BLaER1 (cell line): ENCODE measurements at regions not wholly inside any gene's neighbourhood (a gene's known extent, or its start where the extent isn't known, plus 50 kb on each side); places are given as distances from the start of the nearest gene placed in this dataset.

Source experiments
- H3K27ac ChIP-seq: shearing (Covaris generic); formaldehyde crosslinking; 2 replicates; pipeline ENCODE4 v1.8.1; 2022
- H3K27me3 ChIP-seq: shearing (Covaris generic); formaldehyde crosslinking; 2 replicates; pipeline ENCODE4 v1.8.1; 2022
- H3K36me3 ChIP-seq: shearing (Covaris generic); formaldehyde crosslinking; 2 replicates; pipeline ENCODE4 v1.8.1; 2022
- H3K4me1 ChIP-seq: shearing (Covaris generic); formaldehyde crosslinking; 2 replicates; pipeline ENCODE4 v1.8.1; 2022
- H3K4me2 ChIP-seq: shearing (Covaris generic); formaldehyde crosslinking; 2 replicates; pipeline ENCODE4 v1.8.1; 2022
- H3K4me3 ChIP-seq: shearing (Covaris generic); formaldehyde crosslinking; 2 replicates; pipeline ENCODE4 v1.8.1; 2022
- H3K9ac ChIP-seq: shearing (Covaris generic); formaldehyde crosslinking; 2 replicates; pipeline ENCODE4 v1.8.1; 2022
- H3K9me3 ChIP-seq: shearing (Covaris generic); formaldehyde crosslinking; 2 replicates; pipeline ENCODE4 v1.8.1; 2022
- H4K20me1 ChIP-seq: shearing (Covaris generic); formaldehyde crosslinking; 2 replicates; pipeline ENCODE4 v1.8.1; 2022
- Cebpa-rat ChIP-seq: shearing (Covaris generic); IDR thresholded peaks from 2 replicates; pipeline ENCODE4 v1.8.1; 2022

GRCh38 chr15:47293466-47294162 is 423.7 kb upstream of the SEMA6D start:
- H4K20me1 ChIP-seq: no peaks in the 10 kb centered on the region
- no peak overlapping the region for H3K27ac ChIP-seq
- H3K36me3 ChIP-seq: no peaks in the 10 kb centered on the region
- H3K4me3 ChIP-seq: no peak overlapping the region
- H3K4me1 ChIP-seq: no peaks in the 10 kb centered on the region
- no peak overlapping the region for H3K9ac ChIP-seq
- no peak for TF ChIP-seq Cebpa-rat
- no peak overlapping the region for H3K4me2 ChIP-seq
- H3K9me3 ChIP-seq: no peaks in the 10 kb centered on the region
- H3K27me3 ChIP-seq: no peaks in the 10 kb centered on the region

GRCh38 chr15:47294765-47295259 is 422.5 kb upstream of the SEMA6D start:
- no peak overlapping the region for H3K4me2 ChIP-seq
- no peak for TF ChIP-seq Cebpa-rat
- H4K20me1 ChIP-seq: no peaks in the 10 kb centered on the region
- H3K9ac ChIP-seq: no peak overlapping the region
- no peak overlapping the region for H3K4me3 ChIP-seq
- no peaks in the 10 kb centered on the region for H3K4me1 ChIP-seq
- no peak overlapping the region for H3K27ac ChIP-seq
- no peaks in the 10 kb centered on the region for H3K36me3 ChIP-seq
- no peaks in the 10 kb centered on the region for H3K27me3 ChIP-seq
- H3K9me3 ChIP-seq: no peaks in the 10 kb centered on the region

GRCh38 chr15:47296881-47297280 is 420.4 kb upstream of the SEMA6D start:
- H3K4me1 ChIP-seq: 0 out of 2 replicates have a peak, but pooled peaks cover 4% of the 10 kb centered on the region
- H3K4me2 ChIP-seq: no peak overlapping the region
- no peaks in the 10 kb centered on the region for H3K27me3 ChIP-seq
- H3K9ac ChIP-seq: no peak overlapping the region
- H3K36me3 ChIP-seq: no peaks in the 10 kb centered on the region
- H4K20me1 ChIP-seq: no peaks in the 10 kb centered on the region
- no peak overlapping the region for H3K27ac ChIP-seq
- H3K4me3 ChIP-seq: no peak overlapping the region
- TF ChIP-seq Cebpa-rat: no peak
- no peaks in the 10 kb centered on the region for H3K9me3 ChIP-seq

- Histone ChIP-seq H3K36me3 (no peaks in the 10 kb centered on the region), H3K4me1 (0 out of 2 replicates have a peak, but pooled peaks cover 4% of the 10 kb centered on the region), H3K27ac (no peak overlapping the region), H3K27me3 (no peaks in the 10 kb centered on the region), H3K9me3 (no peaks in the 10 kb centered on the region), H3K4me2 (no peak overlapping the region), H3K9ac (no peak overlapping the region), H3K4me3 (no peak overlapping the region), H4K20me1 (no peaks in the 10 kb centered on the region)
- TF ChIP-seq Cebpa-rat: no peak
These were observed 417.4 kb upstream of the SEMA6D start for GRCh38 chr15:47299846-47300434.

GRCh38 chr15:47300596-47300995 is 416.7 kb upstream of the SEMA6D start:
- Histone ChIP-seq H4K20me1 (no peaks in the 10 kb centered on the region), H3K4me3 (no peak overlapping the region), H3K36me3 (no peaks in the 10 kb centered on the region), H3K27me3 (no peaks in the 10 kb centered on the region), H3K27ac (no peak overlapping the region), H3K4me2 (no peak overlapping the region), H3K9ac (no peak overlapping the region), H3K4me1 (0 out of 2 replicates have a peak, but pooled peaks cover 4% of the 10 kb centered on the region), H3K9me3 (no peaks in the 10 kb centered on the region)
- no peak for TF ChIP-seq Cebpa-rat

GRCh38 chr15:47301481-47301880 is 415.8 kb upstream of the SEMA6D start:
- Histone ChIP-seq H3K36me3 (no peaks in the 10 kb centered on the region), H3K27me3 (no peaks in the 10 kb centered on the region), H3K9me3 (no peaks in the 10 kb centered on the region), H3K9ac (no peak overlapping the region), H3K4me3 (no peak overlapping the region), H3K4me1 (0 out of 2 replicates have a peak, but pooled peaks cover 4% of the 10 kb centered on the region), H3K4me2 (no peak overlapping the region), H3K27ac (no peak overlapping the region), H4K20me1 (no peaks in the 10 kb centered on the region)
- TF ChIP-seq Cebpa-rat: no peak

GRCh38 chr15:47304656-47305055 is 412.6 kb upstream of the SEMA6D start:
- no peaks in the 10 kb centered on the region for H4K20me1 ChIP-seq
- H3K27ac ChIP-seq: no peak overlapping the region
- no peak overlapping the region for H3K4me2 ChIP-seq
- no peaks in the 10 kb centered on the region for H3K9me3 ChIP-seq
- H3K4me3 ChIP-seq: no peak overlapping the region
- no peak overlapping the region for H3K9ac ChIP-seq
- H3K36me3 ChIP-seq: no peaks in the 10 kb centered on the region
- no peak for TF ChIP-seq Cebpa-rat
- H3K4me1 ChIP-seq: 0 out of 2 replicates have a peak, but pooled peaks cover 4% of the 10 kb centered on the region
- no peaks in the 10 kb centered on the region for H3K27me3 ChIP-seq

GRCh38 chr15:47312161-47312560 is 405.1 kb upstream of the SEMA6D start:
- Histone ChIP-seq H3K27ac (no peak overlapping the region), H3K4me2 (no peak overlapping the region), H3K4me1 (no peaks in the 10 kb centered on the region), H3K4me3 (no peak overlapping the region), H3K9me3 (no peaks in the 10 kb centered on the region), H3K36me3 (no peaks in the 10 kb centered on the region), H4K20me1 (no peaks in the 10 kb centered on the region), H3K27me3 (no peaks in the 10 kb centered on the region), H3K9ac (no peak overlapping the region)
- no peak for TF ChIP-seq Cebpa-rat

GRCh38 chr15:47326410-47327333 is 390.6 kb upstream of the SEMA6D start:
- Histone ChIP-seq H3K4me2 (no peak overlapping the region), H3K4me3 (no peak overlapping the region), H3K27ac (no peak overlapping the region), H4K20me1 (no peaks in the 10 kb centered on the region), H3K9ac (no peak overlapping the region), H3K27me3 (no peaks in the 10 kb centered on the region), H3K4me1 (no peaks in the 10 kb centered on the region), H3K9me3 (no peaks in the 10 kb centered on the region), H3K36me3 (no peaks in the 10 kb centered on the region)
- no peak for TF ChIP-seq Cebpa-rat
